ENCODE measurements at regions not wholly inside any gene's neighbourhood (a gene's known extent, or its start where the extent isn't known, plus 50 kb on each side); places are given as distances from the start of the nearest gene placed in this dataset.

DNA sequence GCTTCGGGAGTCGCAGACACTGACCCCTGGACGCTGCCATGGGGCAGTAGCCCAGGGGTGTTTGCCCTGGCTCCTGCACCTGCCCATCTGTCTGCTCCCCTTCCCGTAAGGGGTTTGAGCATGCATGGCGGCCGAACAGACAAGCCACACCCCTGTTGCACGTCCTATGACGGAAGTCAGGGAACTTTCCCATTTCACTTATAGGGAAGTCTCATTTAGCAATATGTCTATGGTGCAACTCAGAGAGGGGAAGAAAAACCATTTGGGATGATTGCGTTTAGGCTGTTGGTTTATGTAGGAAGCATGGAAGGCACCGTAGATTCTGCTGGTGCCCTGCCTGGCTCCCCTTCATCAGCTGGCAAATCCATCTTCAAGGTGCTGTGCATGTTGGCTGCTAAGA, 112.5 kb downstream of the HAPSTR1 start:
- TF ChIP-seq RARB (CRISPR knock-in tag; IDR thresholded peaks at IDR 0.05) (no peak), ZFP30 (CRISPR knock-in tag; IDR thresholded peaks at IDR 0.05) (no peak), CSDC2 (CRISPR knock-in tag; IDR thresholded peaks at IDR 0.05) (no peak), GLIS3 (CRISPR knock-in tag; IDR thresholded peaks at IDR 0.05) (no peak)
- TF ChIP-seq, protein P1, sequence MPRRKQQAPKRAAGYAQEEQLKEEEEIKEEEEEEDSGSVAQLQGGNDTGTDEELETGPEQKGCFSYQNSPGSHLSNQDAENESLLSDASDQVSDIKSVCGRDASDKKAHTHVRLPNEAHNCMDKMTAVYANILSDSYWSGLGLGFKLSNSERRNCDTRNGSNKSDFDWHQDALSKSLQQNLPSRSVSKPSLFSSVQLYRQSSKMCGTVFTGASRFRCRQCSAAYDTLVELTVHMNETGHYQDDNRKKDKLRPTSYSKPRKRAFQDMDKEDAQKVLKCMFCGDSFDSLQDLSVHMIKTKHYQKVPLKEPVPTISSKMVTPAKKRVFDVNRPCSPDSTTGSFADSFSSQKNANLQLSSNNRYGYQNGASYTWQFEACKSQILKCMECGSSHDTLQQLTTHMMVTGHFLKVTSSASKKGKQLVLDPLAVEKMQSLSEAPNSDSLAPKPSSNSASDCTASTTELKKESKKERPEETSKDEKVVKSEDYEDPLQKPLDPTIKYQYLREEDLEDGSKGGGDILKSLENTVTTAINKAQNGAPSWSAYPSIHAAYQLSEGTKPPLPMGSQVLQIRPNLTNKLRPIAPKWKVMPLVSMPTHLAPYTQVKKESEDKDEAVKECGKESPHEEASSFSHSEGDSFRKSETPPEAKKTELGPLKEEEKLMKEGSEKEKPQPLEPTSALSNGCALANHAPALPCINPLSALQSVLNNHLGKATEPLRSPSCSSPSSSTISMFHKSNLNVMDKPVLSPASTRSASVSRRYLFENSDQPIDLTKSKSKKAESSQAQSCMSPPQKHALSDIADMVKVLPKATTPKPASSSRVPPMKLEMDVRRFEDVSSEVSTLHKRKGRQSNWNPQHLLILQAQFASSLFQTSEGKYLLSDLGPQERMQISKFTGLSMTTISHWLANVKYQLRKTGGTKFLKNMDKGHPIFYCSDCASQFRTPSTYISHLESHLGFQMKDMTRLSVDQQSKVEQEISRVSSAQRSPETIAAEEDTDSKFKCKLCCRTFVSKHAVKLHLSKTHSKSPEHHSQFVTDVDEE (CRISPR knock-in tag; IDR thresholded peaks at IDR 0.05) = no peak
- TF ChIP-seq, protein P2, sequence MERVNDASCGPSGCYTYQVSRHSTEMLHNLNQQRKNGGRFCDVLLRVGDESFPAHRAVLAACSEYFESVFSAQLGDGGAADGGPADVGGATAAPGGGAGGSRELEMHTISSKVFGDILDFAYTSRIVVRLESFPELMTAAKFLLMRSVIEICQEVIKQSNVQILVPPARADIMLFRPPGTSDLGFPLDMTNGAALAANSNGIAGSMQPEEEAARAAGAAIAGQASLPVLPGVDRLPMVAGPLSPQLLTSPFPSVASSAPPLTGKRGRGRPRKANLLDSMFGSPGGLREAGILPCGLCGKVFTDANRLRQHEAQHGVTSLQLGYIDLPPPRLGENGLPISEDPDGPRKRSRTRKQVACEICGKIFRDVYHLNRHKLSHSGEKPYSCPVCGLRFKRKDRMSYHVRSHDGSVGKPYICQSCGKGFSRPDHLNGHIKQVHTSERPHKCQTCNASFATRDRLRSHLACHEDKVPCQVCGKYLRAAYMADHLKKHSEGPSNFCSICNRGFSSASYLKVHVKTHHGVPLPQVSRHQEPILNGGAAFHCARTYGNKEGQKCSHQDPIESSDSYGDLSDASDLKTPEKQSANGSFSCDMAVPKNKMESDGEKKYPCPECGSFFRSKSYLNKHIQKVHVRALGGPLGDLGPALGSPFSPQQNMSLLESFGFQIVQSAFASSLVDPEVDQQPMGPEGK (CRISPR knock-in tag; IDR thresholded peaks at IDR 0.05; ENCODE audit: borderline replicate concordance) = no peak

Measured in SK-N-SH treated with all-trans-retinoic acid at 6 μM for 48 hours (cell line).